ENCODE measurements at regions not wholly inside any gene's neighbourhood (a gene's known extent, or its start where the extent isn't known, plus 50 kb on each side); places are given as distances from the start of the nearest gene placed in this dataset.

GRCh38 chr4:63729519-63729918 is 679.7 kb downstream of the TECRL start:
- H4K20me1 ChIP-seq (ENCODE audit: control insufficient read depth, insufficient read depth), result no peaks in the 10 kb centered on the region
- no peak overlapping the region for H3K4me2 ChIP-seq (ENCODE audit: control insufficient read depth, insufficient read depth)
- intact Hi-C loops (cut with micrococcal nuclease; ENCODE audit: unreplicated experiment) (no loop called here), in situ Hi-C loops (cut with MboI) (no loop called here)
- 62% methylated on average over 4 of the region's 4 CpGs for WGBS (ENCODE audit: insufficient coverage, insufficient replicate concordance, low lambda C conversion rate, missing lambda C conversion rate)
- H3K9ac ChIP-seq (ENCODE audit: control insufficient read depth, insufficient read depth, low read length), result no peak overlapping the region
- H3K4me3 ChIP-seq, result no peak overlapping the region
- RAD21 ChIA-PET (ENCODE audit: unreplicated experiment), result no interaction called here
- DNase-seq (ENCODE audit: low read depth, low spot score), result no peak
- H3K36me3 ChIP-seq (ENCODE audit: control insufficient read depth in 2 of 2, insufficient read depth in 2 of 2, low read length in 1 of 2), result no peaks in the 10 kb centered on the region
- no peak overlapping the region for H3K27ac ChIP-seq (ENCODE audit: control insufficient read depth, insufficient read depth)
- no peaks in the 10 kb centered on the region for H3K9me3 ChIP-seq (replicated peaks; ENCODE audit: control insufficient read depth, insufficient read depth, low read length)
- POLR2A ChIA-PET, result no interaction called here
- H2AFZ ChIP-seq (ENCODE audit: control insufficient read depth, low read depth, low read length), result no peak overlapping the region
- H3K4me1 ChIP-seq (ENCODE audit: control insufficient read depth, insufficient read depth, low read length), result no peaks in the 10 kb centered on the region
- CTCF ChIA-PET, result interaction anchor here (1.9 kb wide), 1 partner anchor 11 kb away, joined by 8 read pairs; no protein-coding TSS in a partner anchor
- ATAC-seq, result no peak
- H3K27me3 ChIP-seq (replicated peaks in 1 of 2; ENCODE audit: control insufficient read depth in 2 of 2, insufficient read depth in 2 of 2, low read length in 1 of 2), result no peaks in the 10 kb centered on the region
- no TSS peak for BruUV-seq (replicated peaks)
- no peaks in the 10 kb centered on the region for H3K79me2 ChIP-seq (ENCODE audit: control insufficient read depth, insufficient read depth, low read length)
- SMC1A ChIA-PET (ENCODE audit: uncharacterized antibody, unreplicated experiment), result no interaction called here
- no peak for FAIRE-seq
- no peak for TF ChIP-seq HCFC1 (IDR thresholded peaks at IDR 0.05; ENCODE audit: low read length)
- TF ChIP-seq HDAC6 (IDR thresholded peaks at IDR 0.05; ENCODE audit: unreplicated experiment), result no peak
- no peak for TF ChIP-seq KLF5 (IDR thresholded peaks at IDR 0.05; ENCODE audit: partially characterized antibody)
- no peak for TF ChIP-seq CHD4 (IDR thresholded peaks at IDR 0.05)
- TF ChIP-seq, protein P1, sequence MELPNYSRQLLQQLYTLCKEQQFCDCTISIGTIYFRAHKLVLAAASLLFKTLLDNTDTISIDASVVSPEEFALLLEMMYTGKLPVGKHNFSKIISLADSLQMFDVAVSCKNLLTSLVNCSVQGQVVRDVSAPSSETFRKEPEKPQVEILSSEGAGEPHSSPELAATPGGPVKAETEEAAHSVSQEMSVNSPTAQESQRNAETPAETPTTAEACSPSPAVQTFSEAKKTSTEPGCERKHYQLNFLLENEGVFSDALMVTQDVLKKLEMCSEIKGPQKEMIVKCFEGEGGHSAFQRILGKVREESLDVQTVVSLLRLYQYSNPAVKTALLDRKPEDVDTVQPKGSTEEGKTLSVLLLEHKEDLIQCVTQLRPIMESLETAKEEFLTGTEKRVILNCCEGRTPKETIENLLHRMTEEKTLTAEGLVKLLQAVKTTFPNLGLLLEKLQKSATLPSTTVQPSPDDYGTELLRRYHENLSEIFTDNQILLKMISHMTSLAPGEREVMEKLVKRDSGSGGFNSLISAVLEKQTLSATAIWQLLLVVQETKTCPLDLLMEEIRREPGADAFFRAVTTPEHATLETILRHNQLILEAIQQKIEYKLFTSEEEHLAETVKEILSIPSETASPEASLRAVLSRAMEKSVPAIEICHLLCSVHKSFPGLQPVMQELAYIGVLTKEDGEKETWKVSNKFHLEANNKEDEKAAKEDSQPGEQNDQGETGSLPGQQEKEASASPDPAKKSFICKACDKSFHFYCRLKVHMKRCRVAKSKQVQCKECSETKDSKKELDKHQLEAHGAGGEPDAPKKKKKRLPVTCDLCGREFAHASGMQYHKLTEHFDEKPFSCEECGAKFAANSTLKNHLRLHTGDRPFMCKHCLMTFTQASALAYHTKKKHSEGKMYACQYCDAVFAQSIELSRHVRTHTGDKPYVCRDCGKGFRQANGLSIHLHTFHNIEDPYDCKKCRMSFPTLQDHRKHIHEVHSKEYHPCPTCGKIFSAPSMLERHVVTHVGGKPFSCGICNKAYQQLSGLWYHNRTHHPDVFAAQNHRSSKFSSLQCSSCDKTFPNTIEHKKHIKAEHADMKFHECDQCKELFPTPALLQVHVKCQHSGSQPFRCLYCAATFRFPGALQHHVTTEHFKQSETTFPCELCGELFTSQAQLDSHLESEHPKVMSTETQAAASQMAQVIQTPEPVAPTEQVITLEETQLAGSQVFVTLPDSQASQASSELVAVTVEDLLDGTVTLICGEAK (IDR thresholded peaks at IDR 0.05; ENCODE audit: borderline replicate concordance), result no peak
- TF ChIP-seq, protein P2, sequence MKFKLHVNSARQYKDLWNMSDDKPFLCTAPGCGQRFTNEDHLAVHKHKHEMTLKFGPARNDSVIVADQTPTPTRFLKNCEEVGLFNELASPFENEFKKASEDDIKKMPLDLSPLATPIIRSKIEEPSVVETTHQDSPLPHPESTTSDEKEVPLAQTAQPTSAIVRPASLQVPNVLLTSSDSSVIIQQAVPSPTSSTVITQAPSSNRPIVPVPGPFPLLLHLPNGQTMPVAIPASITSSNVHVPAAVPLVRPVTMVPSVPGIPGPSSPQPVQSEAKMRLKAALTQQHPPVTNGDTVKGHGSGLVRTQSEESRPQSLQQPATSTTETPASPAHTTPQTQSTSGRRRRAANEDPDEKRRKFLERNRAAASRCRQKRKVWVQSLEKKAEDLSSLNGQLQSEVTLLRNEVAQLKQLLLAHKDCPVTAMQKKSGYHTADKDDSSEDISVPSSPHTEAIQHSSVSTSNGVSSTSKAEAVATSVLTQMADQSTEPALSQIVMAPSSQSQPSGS (IDR thresholded peaks at IDR 0.05; ENCODE audit: low read length), result no peak
- TF ChIP-seq, protein P3, sequence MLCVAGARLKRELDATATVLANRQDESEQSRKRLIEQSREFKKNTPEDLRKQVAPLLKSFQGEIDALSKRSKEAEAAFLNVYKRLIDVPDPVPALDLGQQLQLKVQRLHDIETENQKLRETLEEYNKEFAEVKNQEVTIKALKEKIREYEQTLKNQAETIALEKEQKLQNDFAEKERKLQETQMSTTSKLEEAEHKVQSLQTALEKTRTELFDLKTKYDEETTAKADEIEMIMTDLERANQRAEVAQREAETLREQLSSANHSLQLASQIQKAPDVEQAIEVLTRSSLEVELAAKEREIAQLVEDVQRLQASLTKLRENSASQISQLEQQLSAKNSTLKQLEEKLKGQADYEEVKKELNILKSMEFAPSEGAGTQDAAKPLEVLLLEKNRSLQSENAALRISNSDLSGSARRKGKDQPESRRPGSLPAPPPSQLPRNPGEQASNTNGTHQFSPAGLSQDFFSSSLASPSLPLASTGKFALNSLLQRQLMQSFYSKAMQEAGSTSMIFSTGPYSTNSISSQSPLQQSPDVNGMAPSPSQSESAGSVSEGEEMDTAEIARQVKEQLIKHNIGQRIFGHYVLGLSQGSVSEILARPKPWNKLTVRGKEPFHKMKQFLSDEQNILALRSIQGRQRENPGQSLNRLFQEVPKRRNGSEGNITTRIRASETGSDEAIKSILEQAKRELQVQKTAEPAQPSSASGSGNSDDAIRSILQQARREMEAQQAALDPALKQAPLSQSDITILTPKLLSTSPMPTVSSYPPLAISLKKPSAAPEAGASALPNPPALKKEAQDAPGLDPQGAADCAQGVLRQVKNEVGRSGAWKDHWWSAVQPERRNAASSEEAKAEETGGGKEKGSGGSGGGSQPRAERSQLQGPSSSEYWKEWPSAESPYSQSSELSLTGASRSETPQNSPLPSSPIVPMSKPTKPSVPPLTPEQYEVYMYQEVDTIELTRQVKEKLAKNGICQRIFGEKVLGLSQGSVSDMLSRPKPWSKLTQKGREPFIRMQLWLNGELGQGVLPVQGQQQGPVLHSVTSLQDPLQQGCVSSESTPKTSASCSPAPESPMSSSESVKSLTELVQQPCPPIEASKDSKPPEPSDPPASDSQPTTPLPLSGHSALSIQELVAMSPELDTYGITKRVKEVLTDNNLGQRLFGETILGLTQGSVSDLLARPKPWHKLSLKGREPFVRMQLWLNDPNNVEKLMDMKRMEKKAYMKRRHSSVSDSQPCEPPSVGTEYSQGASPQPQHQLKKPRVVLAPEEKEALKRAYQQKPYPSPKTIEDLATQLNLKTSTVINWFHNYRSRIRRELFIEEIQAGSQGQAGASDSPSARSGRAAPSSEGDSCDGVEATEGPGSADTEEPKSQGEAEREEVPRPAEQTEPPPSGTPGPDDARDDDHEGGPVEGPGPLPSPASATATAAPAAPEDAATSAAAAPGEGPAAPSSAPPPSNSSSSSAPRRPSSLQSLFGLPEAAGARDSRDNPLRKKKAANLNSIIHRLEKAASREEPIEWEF (IDR thresholded peaks at IDR 0.05; ENCODE audit: insufficient replicate concordance, low read depth, low read length), result no peak
- TF ChIP-seq GATAD2B (conservative IDR thresholded peaks at IDR 0.05; ENCODE audit: low read depth), result no peak
- TF ChIP-seq LARP7 (IDR thresholded peaks at IDR 0.05), result no peak
- TF ChIP-seq NFYB (IDR thresholded peaks at IDR 0.05; ENCODE audit: insufficient read depth, low read depth, low read length), result no peak
- TF ChIP-seq POU2F2 (IDR thresholded peaks at IDR 0.05; ENCODE audit: borderline replicate concordance, low read depth, low read length), result no peak
- TF ChIP-seq EGR1 (IDR thresholded peaks at IDR 0.05; ENCODE audit: borderline replicate concordance in 1 of 2, low read depth in 2 of 2, low read length in 2 of 2), result no peak
- no peak for TF ChIP-seq SPI1 (IDR thresholded peaks at IDR 0.05; ENCODE audit: borderline replicate concordance, insufficient read depth, low read depth, low read length)

Measured in GM12878 (cell line).